Activated CD8-positive, alpha-beta memory T cell treated with anti-CD3 and anti-CD28 coated beads for 36 hours (primary cell): ENCODE measurements at regions not wholly inside any gene's neighbourhood (a gene's known extent, or its start where the extent isn't known, plus 50 kb on each side); places are given as distances from the start of the nearest gene placed in this dataset.

Source experiments
- CTCF ChIA-PET: fragments of 350-600 bp; sonication (Branson Sonifier 250); formaldehyde crosslinking; loops from one replicate; lab custom pipeline; 2021; ENCODE audit warnings: antibody characterized with exemption; lab: Charles Lee
- POLR2A ChIA-PET: fragments of 350-600 bp; sonication (Branson Sonifier 250); formaldehyde crosslinking; loops from one replicate; lab custom pipeline; 2021; ENCODE audit warnings: antibody characterized with exemption; lab: Charles Lee

DNA sequence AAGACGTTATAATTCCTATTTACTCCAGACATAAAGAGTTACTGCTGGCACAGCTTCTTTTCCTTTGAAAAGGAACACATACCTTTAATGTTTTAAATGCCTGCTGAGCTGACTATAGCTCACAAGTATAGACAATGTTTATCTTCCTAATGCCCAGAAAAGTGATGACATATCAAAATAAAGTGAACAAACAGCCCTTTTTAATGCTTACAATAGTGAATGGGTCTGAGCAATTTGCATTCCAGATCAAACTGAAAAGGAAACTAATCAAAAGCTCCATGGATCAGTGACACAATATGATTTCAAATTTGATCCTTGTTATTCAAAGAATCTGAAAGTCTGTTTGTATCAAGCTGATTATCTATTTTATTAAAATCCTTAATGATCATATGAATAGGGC is 233.6 kb upstream of the SEMA3E start:
- POLR2A ChIA-PET, result no interaction called here
- CTCF ChIA-PET, result no interaction called here

DNA sequence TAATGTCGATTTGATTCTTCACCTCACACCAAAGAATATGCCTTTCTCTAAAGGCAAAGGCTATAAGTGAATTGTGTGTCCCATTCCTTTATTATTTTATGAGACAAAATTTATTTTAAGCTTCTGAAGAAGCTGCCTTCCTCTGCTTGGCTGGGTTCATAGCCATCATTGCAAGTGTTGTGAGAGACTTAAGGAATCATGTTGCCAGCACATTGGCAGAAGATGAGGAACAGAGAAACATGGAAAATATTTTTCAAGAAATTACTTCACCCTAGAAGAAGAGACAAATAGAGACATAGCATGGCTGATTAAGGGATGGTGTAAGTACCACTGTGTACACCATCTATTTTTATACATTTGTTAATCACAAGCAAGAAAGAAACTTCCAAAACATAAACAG is 230.1 kb upstream of the SEMA3E start:
- CTCF ChIA-PET, result no interaction called here
- POLR2A ChIA-PET, result no interaction called here

DNA sequence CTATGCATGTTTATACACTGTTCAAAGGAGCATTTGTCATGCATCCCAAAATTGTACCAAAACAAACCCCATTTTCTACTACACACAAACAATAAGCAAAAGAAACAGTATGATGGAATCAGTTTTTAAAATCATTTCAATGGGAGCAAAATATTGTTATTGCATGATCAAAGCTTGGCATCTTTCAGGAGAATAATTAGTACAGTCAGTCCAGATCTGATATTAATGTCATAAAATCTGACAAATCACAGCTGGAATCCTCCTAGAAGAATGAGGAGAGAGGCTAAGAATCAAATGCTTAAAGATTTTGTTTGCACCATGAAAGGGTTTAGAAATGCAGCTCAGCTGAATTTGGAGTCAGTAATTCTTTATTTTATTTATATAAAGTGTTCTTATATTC is 229.7 kb upstream of the SEMA3E start:
- CTCF ChIA-PET, result no interaction called here
- POLR2A ChIA-PET, result no interaction called here

DNA sequence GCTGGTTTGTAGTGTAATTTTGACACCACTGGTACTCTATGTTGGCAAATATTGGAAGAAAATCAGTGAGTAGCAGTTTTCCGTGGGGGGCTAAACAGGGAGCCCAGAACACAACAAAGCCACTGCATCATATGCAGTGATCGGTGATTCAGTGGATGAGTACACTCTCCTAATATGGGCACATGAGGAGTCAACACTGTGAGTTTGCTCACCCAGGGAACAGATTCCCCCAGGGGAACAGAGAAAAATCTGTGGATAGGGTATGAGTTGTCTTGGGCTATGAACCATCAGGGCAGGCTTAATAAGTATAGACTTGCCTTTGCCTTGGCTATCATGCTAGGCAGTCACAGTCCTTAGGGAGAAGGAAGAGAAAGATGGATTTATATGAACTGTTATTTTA is 227.7 kb upstream of the SEMA3E start:
- ChIA-PET CTCF (no interaction called here), POLR2A (no interaction called here)

DNA sequence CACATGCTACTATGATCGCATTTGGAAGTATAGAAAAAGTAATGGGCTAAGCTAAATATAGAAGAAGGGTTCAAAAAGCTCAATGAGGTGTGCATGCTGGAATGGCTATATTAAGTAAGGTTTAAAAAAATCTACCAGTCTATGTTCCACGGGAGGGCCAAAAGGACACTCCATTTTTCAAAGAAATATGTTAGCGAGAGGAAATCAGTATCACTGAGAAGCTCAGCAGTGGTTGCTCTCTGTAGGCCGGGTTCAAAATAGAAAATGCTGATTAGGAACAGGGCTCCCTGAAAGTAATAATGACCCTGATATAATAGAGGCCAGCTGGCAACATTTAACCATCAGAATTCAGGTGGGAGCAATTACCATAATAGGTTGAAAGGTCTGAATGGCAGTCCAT is 224.5 kb upstream of the SEMA3E start:
- POLR2A ChIA-PET, result no interaction called here
- CTCF ChIA-PET, result no interaction called here

DNA sequence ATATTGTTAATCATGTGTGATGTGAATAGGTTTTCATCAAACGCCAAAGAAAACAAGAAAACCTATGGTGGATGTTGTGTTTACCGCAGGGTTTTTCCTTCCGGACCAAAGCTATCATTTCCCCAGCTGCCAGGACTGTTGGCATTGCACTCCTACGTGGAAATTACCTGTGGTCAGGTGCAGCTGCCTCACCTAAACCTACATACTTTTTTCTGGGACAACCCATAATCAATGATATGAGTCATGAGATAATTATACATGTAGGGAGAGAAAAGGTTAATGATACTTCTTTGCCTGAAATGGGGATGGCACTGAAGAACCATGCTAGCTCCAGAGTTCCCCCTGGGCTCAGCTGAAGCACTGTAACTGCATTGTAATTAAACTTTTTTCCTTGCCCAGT is 223.6 kb upstream of the SEMA3E start:
- ChIA-PET POLR2A (no interaction called here), CTCF (no interaction called here)

DNA sequence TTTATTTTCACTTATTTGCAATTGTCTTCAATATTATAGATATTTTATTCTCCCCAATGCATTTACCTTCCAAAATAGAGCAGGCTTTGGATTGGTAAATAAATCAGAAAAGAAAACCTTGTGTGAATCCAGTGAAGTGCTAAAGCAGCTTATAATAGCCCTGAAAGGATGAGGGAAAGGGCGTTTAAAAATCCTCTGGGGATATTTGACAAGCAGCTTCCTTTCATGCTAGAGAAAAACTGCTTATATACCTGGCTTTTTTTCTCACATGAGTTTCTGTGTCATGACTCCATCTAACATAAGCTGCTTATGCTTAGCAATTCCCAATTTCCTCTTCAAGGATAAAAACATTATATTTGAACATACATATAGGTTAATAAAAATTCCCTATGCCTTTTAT is 221.6 kb upstream of the SEMA3E start:
- ChIA-PET CTCF (no interaction called here), POLR2A (no interaction called here)

DNA sequence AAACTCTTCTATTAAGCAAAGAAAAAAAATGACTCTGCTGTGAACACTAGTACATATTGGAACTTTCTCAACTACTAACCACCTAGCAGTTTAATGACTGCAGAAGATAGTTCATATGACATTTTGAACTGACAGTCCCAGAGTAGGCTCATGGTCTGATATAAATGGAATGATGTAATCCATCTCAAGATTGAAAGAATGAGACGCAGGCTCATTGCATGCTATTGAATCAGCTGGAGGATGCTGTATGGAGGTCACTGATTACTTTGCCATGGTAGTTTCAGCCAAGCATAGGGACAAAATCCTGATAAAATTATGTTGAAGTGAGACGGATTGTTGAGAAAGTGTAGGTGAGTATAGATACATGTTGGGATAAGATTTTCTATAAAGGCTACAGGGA is 217.6 kb upstream of the SEMA3E start:
- CTCF ChIA-PET, result no interaction called here
- POLR2A ChIA-PET, result no interaction called here

DNA sequence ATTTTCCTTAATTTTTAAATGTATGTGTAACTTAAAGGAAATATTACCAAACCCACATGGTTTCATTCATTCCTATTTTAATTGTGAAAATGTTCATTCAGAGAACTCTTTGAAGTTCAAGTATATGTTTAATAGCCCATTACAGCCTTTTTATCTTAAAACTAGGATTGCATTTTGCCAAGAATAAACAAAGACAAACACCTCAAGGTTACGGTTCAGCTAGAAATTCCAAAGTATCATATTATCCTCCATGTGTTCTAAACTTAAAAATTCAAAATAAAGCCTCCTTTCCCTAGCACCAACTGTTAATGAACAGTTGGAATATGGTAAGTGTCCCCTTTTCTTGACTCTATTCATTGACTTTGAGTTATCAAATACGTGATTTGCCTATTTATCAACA is 215.6 kb upstream of the SEMA3E start:
- ChIA-PET CTCF (no interaction called here), POLR2A (no interaction called here)

DNA sequence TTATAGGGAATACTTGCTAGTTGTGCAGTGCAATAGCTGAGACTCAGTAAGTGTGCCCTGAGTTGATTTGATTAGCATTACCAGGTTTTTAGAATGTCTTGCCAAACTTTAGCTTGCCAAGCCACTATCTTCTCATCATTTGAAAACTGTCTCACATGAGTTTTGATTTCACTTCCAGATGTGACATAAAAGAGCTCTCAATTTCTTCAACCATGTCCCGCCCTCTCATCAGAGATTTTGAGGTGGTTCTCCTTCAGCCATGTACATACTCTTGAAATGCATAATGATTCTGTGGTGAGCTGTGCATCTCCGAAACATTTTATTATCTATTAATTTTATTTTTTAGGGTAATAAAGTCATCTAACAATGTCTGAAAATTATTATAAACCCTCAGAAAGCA is 215.0 kb upstream of the SEMA3E start:
- POLR2A ChIA-PET, result no interaction called here
- CTCF ChIA-PET, result no interaction called here

DNA sequence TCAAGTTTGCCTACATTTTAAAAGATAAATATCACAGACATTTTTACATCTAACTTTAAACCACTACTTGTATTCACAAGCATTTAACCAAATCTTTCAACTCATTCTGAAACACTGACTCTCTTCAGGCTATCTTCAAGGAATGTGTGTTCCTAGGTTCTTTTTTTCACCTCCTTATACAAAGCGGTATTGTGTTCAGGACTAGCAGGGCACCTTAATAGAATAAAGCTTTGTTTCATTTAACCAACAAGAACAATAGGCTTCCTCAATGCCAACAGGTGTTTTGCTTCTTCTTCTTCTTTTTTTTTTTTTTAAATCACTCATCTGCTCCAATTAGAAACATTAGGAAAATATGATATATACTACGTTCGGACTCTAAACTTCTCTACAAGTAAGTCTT is 212.9 kb upstream of the SEMA3E start:
- ChIA-PET CTCF (no interaction called here), POLR2A (no interaction called here)

DNA sequence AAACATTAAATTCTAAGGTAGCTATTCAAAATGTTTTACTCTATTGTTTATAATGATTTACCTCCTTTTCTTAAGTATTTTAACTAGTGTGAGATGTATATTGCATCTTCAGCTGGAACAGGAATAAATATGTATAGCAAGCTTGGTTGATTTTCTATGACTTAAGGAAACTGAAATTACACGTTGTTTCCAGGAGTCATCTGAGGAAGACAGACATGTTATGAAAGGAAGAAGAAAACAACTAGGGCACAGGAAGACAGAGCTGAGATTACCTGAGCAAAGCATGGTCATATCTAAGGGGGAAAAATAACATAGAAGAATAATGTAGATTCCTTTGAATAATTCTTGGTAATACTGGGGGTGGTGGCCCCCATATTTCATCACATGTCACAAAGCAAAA is 210.9 kb upstream of the SEMA3E start:
- POLR2A ChIA-PET, result no interaction called here

DNA sequence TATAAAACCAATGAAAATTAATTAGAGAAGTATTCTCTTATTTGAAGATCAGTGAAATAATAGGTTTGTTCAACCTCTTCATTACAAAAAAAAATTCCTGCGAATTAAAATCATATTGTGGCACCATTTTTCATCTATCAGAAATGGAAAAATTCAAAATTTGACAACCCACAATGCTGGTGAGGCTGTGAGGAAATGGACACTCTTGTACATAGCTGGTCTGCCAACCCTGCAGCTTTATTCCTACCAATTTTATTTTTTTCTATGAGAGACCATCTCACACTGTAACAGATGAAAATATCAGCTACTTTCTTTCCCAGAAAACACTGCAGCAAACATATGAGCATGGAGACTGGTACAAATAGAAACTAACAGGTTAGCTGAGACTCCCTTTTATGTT is 208.8 kb upstream of the SEMA3E start:
- ChIA-PET POLR2A (no interaction called here), CTCF (no interaction called here)

More for the DNA sequence above, 210.9 kb upstream of the SEMA3E start:
- CTCF ChIA-PET, result no interaction called here

DNA sequence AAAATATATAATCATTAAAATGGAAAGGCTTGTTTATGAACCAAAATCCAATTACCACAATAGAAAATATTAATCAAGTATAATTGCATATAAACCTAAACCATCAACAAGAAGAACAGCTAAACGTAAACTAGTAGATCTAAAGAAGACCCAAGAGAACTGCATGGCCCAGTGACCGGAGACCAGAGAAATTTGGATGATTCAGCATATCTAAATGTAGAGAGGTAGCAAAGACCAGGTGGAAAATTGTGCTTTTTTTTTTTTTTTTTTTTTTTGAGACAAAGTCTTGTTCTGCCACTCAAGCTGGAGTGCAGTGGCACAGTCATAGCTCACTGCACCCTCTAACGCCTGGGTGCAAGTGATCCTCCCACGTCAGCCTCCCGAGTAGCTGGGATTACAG is 207.2 kb upstream of the SEMA3E start:
- ChIA-PET CTCF (no interaction called here), POLR2A (no interaction called here)

DNA sequence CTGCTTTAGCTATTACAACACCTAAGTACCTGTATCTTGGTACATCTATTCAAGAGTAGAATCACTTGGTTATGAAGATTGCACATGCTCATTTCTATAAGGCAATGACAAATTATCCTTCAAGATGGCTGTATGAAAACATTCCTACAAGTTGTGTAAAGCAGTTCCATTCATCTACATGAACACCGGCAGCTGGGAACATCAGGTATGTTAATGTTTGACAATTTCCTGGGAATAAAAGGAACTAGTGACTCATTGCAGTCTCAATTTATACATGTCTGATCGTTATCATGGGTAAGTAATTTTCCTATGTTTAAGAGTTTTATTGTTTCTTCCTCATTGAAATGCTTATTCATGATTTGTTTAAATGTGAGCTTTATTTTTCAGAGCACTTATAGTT is 203.2 kb upstream of the SEMA3E start:
- POLR2A ChIA-PET, result no interaction called here
- CTCF ChIA-PET, result no interaction called here

DNA sequence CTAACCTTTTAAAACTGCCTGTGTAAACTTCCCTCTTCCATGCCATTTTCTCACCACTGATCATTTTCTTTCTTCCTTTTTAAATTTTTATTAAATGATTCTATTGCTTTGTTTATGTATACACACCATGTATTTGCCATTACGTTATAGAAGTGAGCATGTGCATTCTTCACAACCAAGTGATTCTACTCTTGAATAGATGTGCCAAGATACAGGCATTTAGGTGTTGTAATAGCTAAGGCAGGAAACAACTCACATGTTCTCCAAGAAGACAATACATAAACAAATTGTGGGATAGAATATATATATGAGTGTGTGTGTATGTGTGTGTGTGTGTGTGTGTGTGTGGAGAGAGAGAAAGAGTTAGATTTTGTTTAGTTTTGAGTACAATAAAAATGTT is 202.6 kb upstream of the SEMA3E start:
- CTCF ChIA-PET, result no interaction called here
- POLR2A ChIA-PET, result no interaction called here

DNA sequence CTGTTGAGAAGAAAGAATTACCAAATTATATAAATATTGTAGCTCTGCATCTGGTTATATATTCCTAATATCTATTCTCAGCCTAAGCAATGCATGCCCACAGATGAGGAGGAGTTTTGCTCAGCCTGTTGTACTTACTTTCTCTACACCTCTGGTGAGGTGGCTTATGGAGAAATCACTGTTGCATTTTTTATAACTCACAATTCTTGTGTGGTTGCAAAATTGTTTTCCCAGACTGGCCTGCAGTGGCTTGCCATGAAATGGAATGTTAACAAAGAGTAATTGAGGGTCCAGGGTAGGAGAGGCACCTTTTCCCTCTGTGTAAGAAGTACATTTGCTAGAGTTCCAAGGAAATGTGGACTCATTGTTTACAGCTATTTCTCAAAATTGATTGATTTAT is 202.0 kb upstream of the SEMA3E start:
- POLR2A ChIA-PET, result no interaction called here
- CTCF ChIA-PET, result no interaction called here

DNA sequence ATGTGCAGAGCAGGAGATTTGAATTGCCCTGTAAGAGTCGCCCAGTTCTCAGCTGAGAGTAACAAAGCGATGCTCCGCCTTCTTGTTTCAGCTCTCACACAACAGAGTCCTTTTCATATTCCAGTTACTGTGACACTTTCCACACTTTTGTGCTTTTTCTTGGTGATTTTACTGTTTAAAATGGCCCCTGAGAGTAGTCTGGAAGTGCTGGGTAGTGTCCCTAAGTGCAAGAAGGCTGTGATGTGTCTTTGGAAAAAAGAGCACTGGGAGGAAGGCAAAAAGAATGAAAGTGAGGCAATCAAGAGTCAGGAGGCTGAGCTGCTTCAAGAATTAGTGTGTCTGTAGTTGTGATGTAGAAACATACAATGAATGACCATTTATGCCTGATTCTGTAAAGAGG is 201.2 kb upstream of the SEMA3E start:
- POLR2A ChIA-PET, result no interaction called here
- CTCF ChIA-PET, result no interaction called here

DNA sequence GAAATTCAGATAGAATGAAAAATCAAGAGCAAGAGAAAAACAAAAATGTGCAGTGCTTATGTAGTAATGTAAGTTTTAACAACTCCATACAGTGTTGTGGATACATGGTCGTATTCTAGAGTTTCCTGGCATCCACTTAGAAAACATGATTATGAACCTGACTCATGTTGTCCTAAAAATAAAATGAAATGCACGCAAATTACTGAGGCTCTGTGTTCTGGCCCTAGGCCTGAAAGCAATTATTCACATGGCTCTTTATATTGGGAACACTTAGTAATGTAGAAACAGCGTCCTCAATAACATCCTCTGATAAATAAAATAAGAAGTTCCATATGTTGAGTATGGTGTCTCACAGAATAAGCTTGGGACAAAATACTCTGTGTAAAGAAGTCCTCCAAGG is 200.2 kb upstream of the SEMA3E start:
- CTCF ChIA-PET, result no interaction called here

DNA sequence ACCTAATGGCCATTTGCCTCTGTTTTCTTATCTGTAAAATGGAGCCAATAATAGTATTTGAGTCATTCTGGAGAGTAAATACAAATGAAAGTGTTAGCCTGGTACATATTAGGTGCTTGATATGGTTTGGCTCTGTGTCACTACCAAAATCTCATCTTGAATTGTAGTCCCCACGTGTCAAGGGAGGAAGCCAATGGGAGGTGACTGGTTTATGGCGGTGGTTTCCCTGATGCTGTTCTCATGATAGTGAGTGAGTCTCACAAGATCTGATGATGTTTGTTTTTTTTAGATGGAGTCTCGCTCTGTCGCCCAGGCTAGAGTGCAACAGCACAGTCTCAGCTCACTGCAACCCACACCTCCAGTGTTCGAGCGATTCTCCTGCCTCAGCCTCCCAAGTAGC is 194.0 kb upstream of the SEMA3E start:
- ChIA-PET POLR2A (no interaction called here), CTCF (no interaction called here)

More for the DNA sequence above, 200.2 kb upstream of the SEMA3E start:
- POLR2A ChIA-PET, result no interaction called here

DNA sequence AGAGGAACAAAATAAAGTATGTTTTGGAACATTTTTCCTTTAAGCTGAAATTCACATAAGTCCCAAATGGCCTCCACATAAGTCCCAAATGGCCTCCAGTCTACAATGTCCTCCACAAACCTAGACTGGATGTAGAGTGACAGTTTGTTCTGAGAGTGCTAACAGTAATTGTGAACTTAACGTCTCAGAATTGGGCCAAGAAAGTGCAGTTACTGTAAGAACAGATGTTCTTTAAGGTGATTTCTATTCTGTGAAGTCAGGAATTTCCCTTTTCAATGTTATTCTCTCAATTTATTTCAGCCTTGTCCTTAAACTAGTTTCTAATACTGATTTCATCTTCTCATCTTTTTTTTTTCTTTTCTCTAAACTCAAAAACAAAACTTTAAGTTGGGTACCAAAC is 188.7 kb upstream of the SEMA3E start:
- POLR2A ChIA-PET, result no interaction called here
- CTCF ChIA-PET, result no interaction called here

DNA sequence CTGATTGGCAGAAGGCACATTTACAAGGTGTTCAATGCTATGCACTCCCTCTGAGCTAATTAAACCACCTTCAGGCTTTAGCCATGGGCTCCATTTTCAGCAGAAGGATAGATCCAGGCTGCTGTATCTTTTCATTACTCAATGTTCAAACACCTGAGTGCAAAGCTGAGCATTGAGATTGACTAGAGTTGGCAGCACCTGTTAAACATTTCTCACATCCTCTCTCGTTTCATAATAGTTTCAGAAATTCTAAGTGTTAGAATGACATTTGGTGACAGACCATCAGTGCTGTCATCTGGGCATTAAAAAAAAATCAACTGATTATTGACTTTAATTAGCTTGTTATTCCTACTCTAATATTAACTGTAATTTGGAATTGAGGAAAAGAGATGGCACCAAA is 187.1 kb upstream of the SEMA3E start:
- CTCF ChIA-PET, result no interaction called here
- POLR2A ChIA-PET, result no interaction called here

DNA sequence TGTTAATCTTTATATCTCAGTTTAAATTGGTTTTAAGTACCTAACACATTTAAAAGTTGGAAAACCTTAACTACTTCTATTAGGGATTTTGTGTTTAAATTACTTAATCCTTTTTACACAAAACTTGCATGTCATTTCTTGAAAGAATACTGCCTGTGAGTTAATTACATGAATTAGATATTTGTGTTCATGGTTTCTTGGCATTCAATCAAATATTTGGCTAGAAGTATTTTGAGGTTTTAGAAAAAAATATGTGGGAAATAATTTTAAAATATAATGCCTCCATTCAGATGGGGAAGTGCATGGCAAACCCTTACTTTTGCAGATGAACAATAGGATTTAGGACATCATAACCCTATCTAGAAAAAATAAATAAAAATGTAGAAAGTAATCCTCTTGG is 186.5 kb upstream of the SEMA3E start:
- POLR2A ChIA-PET, result no interaction called here
- CTCF ChIA-PET, result no interaction called here
